Adrenal gland (tissue), 9 donors: ENCODE measurements at regions not wholly inside any gene's neighbourhood (a gene's known extent, or its start where the extent isn't known, plus 50 kb on each side); places are given as distances from the start of the nearest gene placed in this dataset.

ENCODE experiments used
- DNase-seq, 7 donors: peaks; one replicate each; pipeline ENCODE4 v3.0.0-alpha.2; 2019 to 2020
- H3K27ac ChIP-seq, 5 donors: fragments of 200-600 bp; sonication (generic) in 4 of 5; 1 replicate in 3 of 5; 2 replicates in 2 of 5; pipeline versions ENCODE4 v1.5.1 to v1.8.0; 2016 to 2020; ENCODE audit warnings: mild to moderate bottlenecking in 1 of 5
- H3K27me3 ChIP-seq: fragments of 200-600 bp; 2 replicates; pipeline ENCODE4 v1.8.0; 2021
- H3K36me3 ChIP-seq, 2 donors: fragments of 200-600 bp; replicated peaks in 1 of 2; 1 replicate in 1 of 2; 2 replicates in 1 of 2; pipeline versions ENCODE4 v1.5.1 to v1.8.0; 2018 to 2022
- H3K4me1 ChIP-seq, 2 donors: fragments of 200-600 bp; replicated peaks in 1 of 2; 1 replicate in 1 of 2; 2 replicates in 1 of 2; pipeline versions ENCODE4 v1.5.1 to v1.8.0; 2018 to 2021
- H3K4me3 ChIP-seq, 4 donors: fragments of 200-600 bp; sonication (generic) in 3 of 4; one replicate each; pipeline ENCODE4 v1.5.1; 2016 to 2018
- H3K9me3 ChIP-seq, 3 donors: fragments of 200-600 bp; sonication (generic) in 1 of 3; replicated peaks in 1 of 3; 1 replicate in 2 of 3; 2 replicates in 1 of 3; pipeline versions ENCODE4 v1.5.1 to v1.8.0; 2016 to 2021
- POLR2A ChIP-seq, 2 donors: fragments of 450-650 bp; IDR thresholded peaks; one replicate each; pipeline ENCODE4 v1.6.1; 2017; ENCODE audit warnings: antibody characterized with exemption in 2 of 2, mild to moderate bottlenecking in 2 of 2, moderate library complexity in 1 of 2
- WGBS, 4 donors: extraction: QIAGEN DNeasy Blood & Tissue Kit in 2 of 4; methylation state at CpG; one replicate each; pipeline versions ENCODE4 v1.1.5 to v1.1.7; 2013 to 2017; 5-methylcytosine and 5-hydroxymethylcytosine counted together
- intact Hi-C, 2 donors: fragments of 100-400 bp; cut with DNase I; formaldehyde crosslinking; loops; one replicate each; pipeline versions ENCODE4 v1.14.1 to v1.15.0; 2022 to 2023
- TF ChIP-seq, protein P1 (sequence below), 6 experiments: fragments of 450-650 bp in 4 of 6; fragments of 200-600 bp in 2 of 6; sonication (generic) in 1 of 6; IDR thresholded peaks; 1 replicate in 5 of 6; 2 replicates in 1 of 6; pipeline versions ENCODE4 v1.5.1 to v1.8.0; 2016 to 2021; ENCODE audit warnings: antibody characterized with exemption in 6 of 6, mild to moderate bottlenecking in 2 of 6, moderate library complexity in 1 of 6
- donor health status: healthy with polysubstance abuse.
- donor health status: Bipolar disorder and iron deficiency.
- donor health status: DM: yes; HTN: yes; CAD: no.
- donor health status: DM: no; HTN: no; CAD: no.
- donor health status: DM: no; HTN: no; CAD: no.

DNA sequence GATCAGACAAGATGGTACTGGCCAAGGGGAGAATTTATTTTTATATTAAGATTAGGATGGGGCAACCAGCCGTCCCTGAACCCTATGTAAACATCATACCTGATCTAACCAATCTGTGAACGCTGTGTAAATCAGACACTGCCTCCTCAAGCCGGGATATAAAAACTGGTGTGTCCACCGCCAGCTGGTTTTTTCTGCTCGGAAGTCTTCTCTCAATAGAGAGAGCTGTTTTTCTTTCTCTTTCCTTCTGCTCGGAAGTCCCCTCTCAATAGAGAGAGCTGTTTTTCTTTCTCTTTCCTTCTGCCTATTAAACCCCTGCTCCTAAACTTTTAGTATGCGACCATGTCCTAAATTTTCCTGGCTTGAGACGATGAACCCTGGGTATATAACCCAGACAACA, 615.5 kb upstream of the NUDT12 start:
- Histone ChIP-seq H3K36me3 (no peaks in the 10 kb centered on the region), H3K4me1 (no peaks in the 10 kb centered on the region), H3K9me3 (no peaks in the 10 kb centered on the region), H3K27me3 (no peaks in the 10 kb centered on the region), H3K27ac (no peak overlapping the region), H3K4me3 (no peak overlapping the region)
- TF ChIP-seq, protein P1, sequence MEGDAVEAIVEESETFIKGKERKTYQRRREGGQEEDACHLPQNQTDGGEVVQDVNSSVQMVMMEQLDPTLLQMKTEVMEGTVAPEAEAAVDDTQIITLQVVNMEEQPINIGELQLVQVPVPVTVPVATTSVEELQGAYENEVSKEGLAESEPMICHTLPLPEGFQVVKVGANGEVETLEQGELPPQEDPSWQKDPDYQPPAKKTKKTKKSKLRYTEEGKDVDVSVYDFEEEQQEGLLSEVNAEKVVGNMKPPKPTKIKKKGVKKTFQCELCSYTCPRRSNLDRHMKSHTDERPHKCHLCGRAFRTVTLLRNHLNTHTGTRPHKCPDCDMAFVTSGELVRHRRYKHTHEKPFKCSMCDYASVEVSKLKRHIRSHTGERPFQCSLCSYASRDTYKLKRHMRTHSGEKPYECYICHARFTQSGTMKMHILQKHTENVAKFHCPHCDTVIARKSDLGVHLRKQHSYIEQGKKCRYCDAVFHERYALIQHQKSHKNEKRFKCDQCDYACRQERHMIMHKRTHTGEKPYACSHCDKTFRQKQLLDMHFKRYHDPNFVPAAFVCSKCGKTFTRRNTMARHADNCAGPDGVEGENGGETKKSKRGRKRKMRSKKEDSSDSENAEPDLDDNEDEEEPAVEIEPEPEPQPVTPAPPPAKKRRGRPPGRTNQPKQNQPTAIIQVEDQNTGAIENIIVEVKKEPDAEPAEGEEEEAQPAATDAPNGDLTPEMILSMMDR (IDR thresholded peaks at IDR 0.05), result no peak
- no peak for TF ChIP-seq POLR2A (IDR thresholded peaks at IDR 0.05)
- WGBS, 4 donors, result 79 to 91% (median 86%) methylated on average over 8 of the region's 8 CpGs
- no peak for DNase-seq
- intact Hi-C loops, result no loop called here

DNA sequence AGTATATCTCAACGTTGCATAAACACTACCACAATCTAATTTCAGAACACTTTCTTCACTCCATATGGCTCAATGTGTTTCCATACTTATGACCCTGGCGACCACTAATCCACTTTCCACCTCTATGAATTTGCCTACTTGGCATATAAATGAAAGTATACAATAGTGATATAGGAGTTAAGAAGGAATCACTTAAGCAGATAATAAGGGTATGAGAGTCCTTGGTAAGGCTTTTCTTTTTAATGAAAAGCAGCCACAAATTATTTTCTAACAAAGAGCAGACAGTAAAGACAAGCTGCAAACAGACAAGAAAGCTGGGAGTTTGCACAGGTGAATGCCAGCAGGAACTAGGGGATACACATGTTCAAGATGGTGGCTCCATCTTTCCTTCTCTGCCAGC, 615.1 kb upstream of the NUDT12 start:
- Histone ChIP-seq H3K9me3 (no peaks in the 10 kb centered on the region), H3K4me3 (no peak overlapping the region), H3K27me3 (no peaks in the 10 kb centered on the region), H3K36me3 (no peaks in the 10 kb centered on the region), H3K4me1 (no peaks in the 10 kb centered on the region), H3K27ac (no peak overlapping the region)
- DNase-seq, result no peak
- intact Hi-C loops, result no loop called here
- 76 to 89% (median 81%) methylated on average over 2 of the region's 2 CpGs for WGBS, 4 donors
- TF ChIP-seq, protein P1 (IDR thresholded peaks at IDR 0.05), result no peak
- TF ChIP-seq POLR2A (IDR thresholded peaks at IDR 0.05), result no peak

DNA sequence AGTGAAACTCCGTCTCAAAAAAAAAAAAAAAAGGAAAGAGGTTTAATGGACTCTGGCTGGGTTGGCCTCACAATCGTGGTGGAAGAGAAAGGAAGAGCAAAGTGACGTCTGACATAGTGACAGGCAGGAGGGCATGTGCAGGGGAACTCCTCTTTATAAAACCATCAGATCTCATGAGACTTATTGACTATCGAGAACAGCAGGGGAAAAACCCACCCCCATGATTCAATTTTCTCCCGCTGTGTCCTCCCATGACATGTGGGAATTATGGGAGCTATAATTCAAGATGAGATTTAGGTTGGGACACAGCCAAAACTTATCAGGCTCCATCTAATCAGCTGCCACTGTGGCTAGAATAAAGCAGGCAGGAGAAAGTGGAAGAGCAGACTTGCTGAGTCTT, 610.4 kb upstream of the NUDT12 start:
- intact Hi-C loops, result no loop called here

GRCh38 chr5:104171958-104172690, 609.5 kb upstream of the NUDT12 start:
- TF ChIP-seq, protein P1 (IDR thresholded peaks at IDR 0.05), result no peak
- no peak for TF ChIP-seq POLR2A (IDR thresholded peaks at IDR 0.05)
- no peaks in the 10 kb centered on the region for H3K27me3 ChIP-seq
- no peak overlapping the region for H3K27ac ChIP-seq
- intact Hi-C loops, result no loop called here
- DNase-seq, result no peak
- 84 to 85% (median 85%) methylated on average over 3 of the region's 3 CpGs for WGBS, 4 donors
- no peaks in the 10 kb centered on the region for H3K9me3 ChIP-seq
- no peaks in the 10 kb centered on the region for H3K36me3 ChIP-seq
- H3K4me1 ChIP-seq, result no peaks in the 10 kb centered on the region
- H3K4me3 ChIP-seq, result no peak overlapping the region

More for the DNA sequence above, 610.4 kb upstream of the NUDT12 start:
- no peak for DNase-seq
- 56 to 74% (median 63%) methylated on average over 5 of the region's 5 CpGs for WGBS, 4 donors
- H3K9me3 ChIP-seq, result no peaks in the 10 kb centered on the region
- no peaks in the 10 kb centered on the region for H3K4me1 ChIP-seq
- H3K36me3 ChIP-seq, result no peaks in the 10 kb centered on the region
- no peaks in the 10 kb centered on the region for H3K27me3 ChIP-seq
- no peak overlapping the region for H3K27ac ChIP-seq
- TF ChIP-seq, protein P1 (IDR thresholded peaks at IDR 0.05), result no peak
- no peak for TF ChIP-seq POLR2A (IDR thresholded peaks at IDR 0.05)
- H3K4me3 ChIP-seq, result no peak overlapping the region
